Skin of body (tissue), 1 donor: ENCODE measurements at regions not wholly inside any gene's neighbourhood (a gene's known extent, or its start where the extent isn't known, plus 50 kb on each side); places are given as distances from the start of the nearest gene placed in this dataset.

Source experiments
- DNase-seq: peaks from one replicate; lab custom pipeline; 2025; lab: John Stamatoyannopoulos, UW

DNA sequence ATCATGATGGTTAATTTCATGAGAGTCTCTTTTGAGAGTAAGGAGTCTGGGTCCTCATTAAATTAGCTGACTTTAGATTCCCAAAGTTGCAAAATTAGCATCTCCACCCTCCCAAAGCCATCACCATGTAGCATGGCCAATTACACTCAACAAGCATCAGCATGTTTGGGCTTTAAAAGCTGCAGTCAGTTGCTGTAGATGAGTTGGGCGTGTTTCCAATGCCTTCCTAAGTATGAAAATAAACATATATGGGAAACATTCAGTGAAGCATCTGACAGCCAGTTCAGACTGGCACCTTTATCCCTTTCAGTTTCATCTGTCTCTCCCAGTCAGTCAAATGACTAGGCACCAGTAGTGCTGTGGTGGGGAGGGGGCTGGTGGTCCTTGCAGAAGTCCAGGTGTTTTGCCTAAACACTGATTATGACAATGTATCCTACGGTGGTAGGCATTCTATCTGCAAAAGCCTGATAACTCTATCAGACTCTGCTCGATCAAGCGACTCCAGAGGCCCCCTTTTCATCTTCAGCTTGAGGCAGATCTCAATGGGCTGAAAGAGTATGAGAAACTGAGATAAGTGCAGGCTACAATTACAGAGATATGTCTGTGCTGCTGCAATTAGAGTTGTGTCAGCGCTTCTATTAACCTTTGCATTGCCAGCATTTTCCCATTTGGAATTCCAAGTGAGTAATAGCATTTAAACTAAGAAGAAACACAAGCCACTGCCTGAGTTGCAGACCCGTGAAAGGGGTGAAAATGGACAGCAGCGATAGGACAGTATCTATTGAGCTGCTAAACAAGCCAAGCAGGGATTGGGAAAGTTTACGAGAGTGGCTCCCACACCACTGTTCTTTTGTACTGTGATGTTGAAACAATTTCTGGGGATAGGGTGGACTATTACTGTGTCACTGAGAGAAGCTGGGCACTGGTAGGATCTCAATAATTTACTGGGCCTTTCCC lies 67.3 kb upstream of the SPOPL start:
- peak; percentile 6 for DNase-seq

DNA sequence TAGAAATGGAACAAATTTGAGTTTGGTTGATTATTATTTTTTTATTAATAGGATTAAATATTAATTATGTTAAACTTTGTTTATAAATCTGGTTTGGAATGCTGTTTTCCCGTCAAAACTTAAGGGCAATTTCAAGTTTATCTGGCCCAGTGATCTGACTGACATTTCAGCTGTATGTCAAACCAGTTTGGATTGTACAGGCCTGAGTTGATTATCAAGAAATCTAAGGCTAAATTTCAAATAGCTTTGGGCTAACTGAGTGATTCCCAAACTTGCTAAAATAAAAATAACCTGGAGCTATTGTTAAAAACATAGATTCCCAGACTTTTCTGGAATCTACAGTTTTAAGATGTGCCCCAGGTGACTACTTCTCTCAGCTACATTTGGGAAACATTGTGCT lies 65.9 kb upstream of the SPOPL start:
- no peak for DNase-seq

- no peak for DNase-seq
These were observed 61.8 kb upstream of the SPOPL start for GRCh38 chr2:138439733-138440132.

DNA sequence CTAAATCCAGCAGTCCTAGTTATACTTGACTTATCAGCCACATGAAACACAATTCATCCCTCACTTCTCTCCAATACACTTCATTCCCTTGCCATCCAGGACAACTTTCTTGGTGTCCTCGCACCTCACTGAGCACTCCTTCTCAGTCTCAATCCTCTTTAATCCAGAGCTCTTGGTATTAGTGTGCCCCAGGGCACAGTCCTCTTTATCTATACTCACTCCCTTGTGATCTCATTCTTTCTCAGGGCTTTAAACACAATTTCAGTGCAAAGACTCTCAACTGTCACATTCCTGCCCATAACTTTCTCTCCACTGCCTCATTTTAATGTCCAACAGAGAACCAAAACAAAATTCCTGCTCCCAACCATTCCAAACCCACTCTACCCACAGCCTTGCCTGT lies 60.8 kb upstream of the SPOPL start:
- no peak for DNase-seq

DNA sequence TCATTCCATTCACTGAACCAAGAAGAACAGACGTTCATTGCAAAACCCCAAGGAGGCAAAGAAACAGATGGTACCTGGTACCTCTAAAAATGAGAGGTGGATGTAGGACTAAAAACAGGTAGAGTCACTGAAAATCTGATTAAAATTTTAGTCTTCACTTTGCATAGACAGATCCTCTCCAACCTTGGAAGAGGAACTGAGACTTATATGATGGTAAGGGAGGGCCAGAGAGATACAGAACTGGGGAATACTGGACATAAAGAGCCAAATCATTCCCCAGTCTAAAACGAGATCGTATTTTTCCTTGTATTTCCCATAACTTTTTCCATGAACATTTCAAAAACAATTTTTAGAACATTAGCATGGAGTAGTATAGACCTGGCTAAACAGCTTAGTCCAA lies 59.7 kb upstream of the SPOPL start:
- no peak for DNase-seq

DNA sequence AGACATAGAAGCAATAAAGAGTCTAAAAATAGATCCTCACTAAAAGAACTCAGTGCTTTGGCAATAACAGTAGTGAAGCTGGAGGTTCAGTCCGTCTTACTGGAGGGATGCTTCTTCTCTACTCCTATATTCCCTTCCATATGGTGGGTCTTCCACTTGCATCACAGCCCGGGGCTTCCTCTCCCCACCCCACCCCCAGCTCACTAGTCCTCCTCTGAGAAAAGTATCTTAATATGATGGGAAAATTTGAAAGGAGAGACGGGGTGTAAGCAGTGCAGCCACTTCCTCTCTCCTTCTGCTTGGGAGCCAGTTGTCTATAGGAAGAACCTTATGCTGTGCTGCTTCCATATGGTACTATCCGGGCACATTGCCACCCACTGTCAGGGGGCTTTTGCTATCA lies 57.2 kb upstream of the SPOPL start:
- no peak for DNase-seq

DNA sequence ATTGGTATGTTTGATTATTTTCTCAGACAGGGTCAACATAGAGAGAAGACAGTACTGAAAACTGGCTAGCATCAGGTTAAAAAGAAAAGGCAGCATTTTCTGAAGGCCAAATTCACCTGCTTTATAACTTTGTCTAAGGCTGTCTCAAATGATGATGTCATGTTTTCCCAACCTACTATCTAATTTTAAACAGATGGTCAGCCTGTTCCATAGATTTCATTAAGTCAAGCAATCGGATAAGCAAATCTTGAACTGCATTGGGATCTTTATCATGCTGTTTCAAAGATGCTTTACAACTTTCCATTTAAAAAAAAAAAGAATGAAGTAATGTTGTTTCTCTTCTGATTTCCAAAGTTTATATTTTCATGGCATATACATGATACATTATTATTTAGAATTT lies 56.3 kb upstream of the SPOPL start:
- DNase-seq = peak; percentile 7

DNA sequence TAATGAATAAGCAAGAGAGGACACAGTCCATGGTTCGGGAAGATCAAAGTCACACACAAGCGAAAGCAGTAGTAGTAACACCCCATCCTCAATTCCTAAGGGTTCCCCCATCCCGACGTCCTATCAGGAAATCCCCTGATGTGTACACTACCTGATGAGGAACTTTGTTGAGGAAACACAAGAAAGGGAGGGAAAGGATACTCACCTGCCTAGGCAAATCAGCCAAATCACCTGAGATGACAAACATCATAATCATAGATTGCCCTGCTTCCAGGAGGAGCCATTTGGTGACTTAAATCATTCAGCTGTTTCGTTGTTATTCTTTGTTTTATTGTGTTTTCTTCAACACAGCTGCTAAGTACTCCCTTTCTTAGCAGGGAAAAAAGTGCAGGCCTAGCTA lies 55.5 kb upstream of the SPOPL start:
- DNase-seq = no peak

DNA sequence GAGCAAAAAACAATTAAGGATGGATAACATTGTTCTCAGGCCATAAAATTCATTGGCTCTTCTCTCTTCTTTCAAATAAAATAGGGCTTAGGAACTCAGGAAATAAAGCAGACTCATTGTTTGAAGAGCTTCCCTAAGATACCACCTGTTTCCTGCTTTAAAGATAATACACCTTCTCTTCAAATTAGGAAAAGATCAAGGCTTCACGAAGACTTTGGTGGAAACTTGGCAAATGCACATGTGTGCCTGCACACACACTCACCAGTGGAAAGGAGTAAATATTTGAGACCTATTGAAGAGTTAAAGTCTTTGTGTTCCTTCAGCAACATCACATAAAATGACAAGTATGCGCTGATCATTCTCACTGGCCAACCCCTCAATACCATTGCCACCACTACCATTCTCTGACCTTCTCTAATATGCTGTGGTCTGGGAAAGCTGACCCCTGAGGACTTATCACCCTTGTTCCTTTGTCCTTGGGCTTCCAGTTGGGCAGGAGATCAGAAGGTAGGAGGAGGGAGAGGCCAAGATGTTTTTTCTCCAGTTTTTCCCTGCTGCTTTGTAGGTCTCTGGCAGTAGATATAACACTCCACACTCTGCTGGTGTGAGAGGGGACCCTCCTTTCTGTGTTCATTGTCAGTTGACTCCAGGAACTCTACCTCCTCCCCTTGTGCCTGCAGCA lies 53.5 kb upstream of the SPOPL start:
- DNase-seq = no peak
